Neural crest cell (in vitro differentiated cells): ENCODE measurements at regions not wholly inside any gene's neighbourhood (a gene's known extent, or its start where the extent isn't known, plus 50 kb on each side); places are given as distances from the start of the nearest gene placed in this dataset.
A peak's percentile ranks its signal among the peaks of the same experiment; 100 is the strongest.
"Not testable (repeated sequence)": the region's sequence is repeated elsewhere in the genome, so short reads cannot be mapped to it uniquely, and the experiment has no call there.

ENCODE experiments used
- DNase-seq: peaks from one replicate; pipeline ENCODE4 v3.0.0; 2021; ENCODE audit warnings: low read depth, mixed read lengths, low spot score
- H3K27ac Mint-ChIP-seq: one replicate; pipeline ENCODE4 v1.8.0; 2021; ENCODE audit warnings: mild to moderate bottlenecking, mixed read lengths; ENCODE audit not compliant: unreplicated experiment
- H3K27me3 Mint-ChIP-seq: 2 replicates; pipeline ENCODE4 v1.8.0; 2021; ENCODE audit warnings: low read depth, mild to moderate bottlenecking, mixed read lengths
- H3K36me3 Mint-ChIP-seq: 2 replicates; pipeline ENCODE4 v1.8.0; 2021; ENCODE audit warnings: low read depth, mild to moderate bottlenecking, mixed read lengths
- H3K4me1 Mint-ChIP-seq: 2 replicates; pipeline ENCODE4 v1.8.0; 2021; ENCODE audit warnings: mixed read lengths
- H3K4me3 Mint-ChIP-seq: one replicate; pipeline ENCODE4 v1.8.0; 2021; ENCODE audit warnings: mild to moderate bottlenecking, mixed read lengths
- H3K9me3 Mint-ChIP-seq: 2 replicates; pipeline ENCODE4 v1.8.0; 2021; ENCODE audit warnings: mixed read lengths

DNA sequence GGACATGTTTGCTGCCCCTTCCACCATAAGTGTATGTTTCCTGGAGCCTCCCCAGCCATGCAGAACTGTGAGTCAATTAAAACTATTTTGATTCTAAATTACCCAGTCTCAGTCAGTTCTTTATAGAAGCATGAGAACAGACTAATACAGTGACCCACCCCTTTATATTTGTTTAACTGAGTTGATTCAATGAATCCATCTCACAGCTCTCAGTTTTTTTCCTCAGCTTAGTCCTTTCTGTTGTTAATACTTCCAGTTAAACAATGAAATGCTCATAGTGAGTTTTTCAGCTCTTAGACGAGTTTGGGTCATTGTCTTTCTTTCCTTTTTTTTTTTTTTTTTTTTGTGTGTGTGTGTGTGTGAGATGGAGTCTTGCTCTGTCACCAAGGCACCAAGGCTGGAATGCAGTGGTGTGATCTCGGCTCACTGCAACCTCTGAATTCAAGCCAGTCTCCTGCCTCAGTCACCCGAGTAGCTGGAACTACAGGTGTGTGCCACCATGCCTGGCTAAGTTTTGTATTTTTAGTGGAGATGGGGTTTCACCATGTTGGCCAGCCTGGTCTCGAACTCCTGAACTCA lies 627.4 kb downstream of the SPATA31A7 start:
- not testable (repeated sequence) for DNase-seq, H3K4me1 Mint-ChIP-seq, H3K27me3 Mint-ChIP-seq, H3K9me3 Mint-ChIP-seq, H3K4me3 Mint-ChIP-seq, H3K27ac Mint-ChIP-seq, H3K36me3 Mint-ChIP-seq

DNA sequence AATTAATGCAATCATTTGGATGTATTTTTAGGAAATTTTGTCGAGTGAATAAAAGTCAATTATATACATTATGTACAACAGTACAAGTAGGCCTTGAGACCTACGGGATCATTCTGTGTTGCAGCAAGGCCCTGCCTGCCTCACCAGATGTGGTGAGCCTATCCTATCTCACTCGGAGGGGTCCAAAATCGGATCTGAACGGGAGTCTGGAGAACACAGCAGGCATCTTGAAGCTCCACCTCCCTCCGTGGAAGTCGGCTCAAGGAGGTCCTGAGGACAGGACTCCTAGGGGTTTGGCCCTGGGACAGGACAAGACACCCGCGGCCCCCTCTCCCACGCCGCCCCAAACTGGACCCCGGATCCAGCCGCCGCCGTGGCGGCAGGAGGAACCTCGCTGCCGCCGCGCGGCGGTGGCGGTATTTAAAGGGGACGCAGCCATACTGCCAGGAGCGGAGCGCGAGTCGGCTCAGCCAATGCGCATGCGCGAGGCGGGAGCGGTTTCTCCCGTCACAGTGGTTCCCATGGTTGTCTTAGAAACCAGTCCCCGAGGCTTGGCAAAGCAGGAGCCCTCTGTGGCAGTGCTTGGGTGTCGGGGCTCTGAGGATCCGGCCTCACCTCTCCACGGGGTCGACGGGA lies 663.9 kb downstream of the SPATA31A7 start:
- not testable (repeated sequence) for H3K27ac Mint-ChIP-seq, H3K4me1 Mint-ChIP-seq, H3K36me3 Mint-ChIP-seq, H3K9me3 Mint-ChIP-seq, H3K27me3 Mint-ChIP-seq, H3K4me3 Mint-ChIP-seq
- peak; percentile 84 for DNase-seq

GRCh38 chr9:61854260-61854640 lies 664.4 kb downstream of the SPATA31A7 start:
- not testable (repeated sequence) for H3K27ac Mint-ChIP-seq, DNase-seq, H3K9me3 Mint-ChIP-seq

GRCh38 chr9:61856283-61856682 lies 666.4 kb downstream of the SPATA31A7 start:
- H3K4me1 Mint-ChIP-seq, H3K4me3 Mint-ChIP-seq, H3K9me3 Mint-ChIP-seq, H3K27me3 Mint-ChIP-seq, H3K36me3 Mint-ChIP-seq, DNase-seq, H3K27ac Mint-ChIP-seq: not testable (repeated sequence)

More at GRCh38 chr9:61854260-61854640, 664.4 kb downstream of the SPATA31A7 start:
- not testable (repeated sequence) for H3K36me3 Mint-ChIP-seq, H3K4me1 Mint-ChIP-seq, H3K4me3 Mint-ChIP-seq, H3K27me3 Mint-ChIP-seq

DNA sequence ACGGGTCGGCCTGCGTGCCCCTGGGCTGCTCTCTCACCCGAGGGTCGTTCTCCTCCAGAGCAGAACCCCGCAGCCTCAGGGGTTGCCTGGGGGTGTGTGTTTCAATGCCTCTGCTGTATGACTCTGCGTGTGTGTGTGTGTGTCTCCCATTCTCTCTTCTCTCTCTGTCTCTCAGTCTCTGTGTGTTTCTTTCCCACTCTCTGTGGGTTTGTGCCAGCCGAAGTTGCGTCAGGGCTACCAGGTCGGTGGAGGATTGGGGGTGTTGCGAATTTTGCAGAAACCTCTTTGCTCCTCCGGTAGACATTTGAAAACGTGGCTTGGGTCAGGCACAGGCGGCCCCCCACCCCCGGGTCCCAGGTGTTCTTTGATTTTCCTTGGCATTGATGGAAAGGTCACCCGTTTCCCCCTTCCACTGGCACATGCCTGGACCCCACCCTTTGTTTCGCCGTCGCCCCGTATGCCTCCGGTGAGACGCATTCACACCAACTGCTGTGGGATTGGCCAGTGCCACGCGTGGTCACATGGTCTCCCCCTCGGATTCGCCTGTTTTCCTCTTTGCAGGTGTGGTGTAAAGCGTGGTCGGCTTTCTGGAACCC lies 667.1 kb downstream of the SPATA31A7 start:
- not testable (repeated sequence) for H3K27me3 Mint-ChIP-seq, H3K36me3 Mint-ChIP-seq, H3K9me3 Mint-ChIP-seq, H3K4me3 Mint-ChIP-seq, DNase-seq, H3K4me1 Mint-ChIP-seq, H3K27ac Mint-ChIP-seq

DNA sequence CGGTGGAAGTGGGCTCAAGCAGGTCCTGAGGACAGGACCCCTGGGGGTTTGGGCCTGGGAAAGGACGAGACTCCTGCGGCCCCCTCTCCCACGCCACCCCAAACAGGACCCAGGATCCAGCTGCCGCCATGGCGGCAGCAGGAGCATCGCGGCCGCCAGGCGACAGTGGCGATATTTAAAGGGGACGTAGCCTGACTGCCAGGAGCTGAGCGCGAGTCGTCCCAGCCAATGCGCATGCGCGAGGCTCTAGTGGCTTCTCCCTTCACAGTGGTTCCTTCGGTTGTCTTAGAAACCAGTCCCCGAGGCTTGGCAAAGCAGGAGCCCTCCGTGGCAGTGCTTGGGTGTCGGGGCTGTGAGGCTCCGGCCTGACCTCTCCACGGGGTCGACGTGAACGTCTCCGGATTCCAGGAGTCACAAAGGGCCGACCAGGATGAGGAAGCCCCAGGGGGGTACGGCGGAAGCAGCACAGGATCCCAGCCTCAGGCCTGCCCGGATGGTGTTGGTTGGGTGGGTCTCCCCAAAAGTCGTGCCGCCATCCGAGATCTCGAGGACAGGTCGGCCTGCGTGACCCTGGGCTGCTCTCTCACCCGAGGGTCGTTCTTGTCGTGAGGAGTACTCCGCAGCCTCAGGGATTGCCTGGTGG lies 668.0 kb downstream of the SPATA31A7 start:
- H3K27me3 Mint-ChIP-seq, H3K9me3 Mint-ChIP-seq, H3K36me3 Mint-ChIP-seq, H3K27ac Mint-ChIP-seq, H3K4me3 Mint-ChIP-seq, H3K4me1 Mint-ChIP-seq, DNase-seq: not testable (repeated sequence)

- peak; percentile 11 for DNase-seq
- not testable (repeated sequence) for H3K27ac Mint-ChIP-seq, H3K27me3 Mint-ChIP-seq, H3K4me3 Mint-ChIP-seq, H3K9me3 Mint-ChIP-seq, H3K36me3 Mint-ChIP-seq, H3K4me1 Mint-ChIP-seq
These were observed 672.7 kb downstream of the SPATA31A7 start for GRCh38 chr9:61862431-61862971.

GRCh38 chr9:61864463-61864862 lies 674.6 kb downstream of the SPATA31A7 start:
- not testable (repeated sequence) for H3K9me3 Mint-ChIP-seq, H3K4me3 Mint-ChIP-seq, H3K4me1 Mint-ChIP-seq, H3K27me3 Mint-ChIP-seq, DNase-seq, H3K27ac Mint-ChIP-seq, H3K36me3 Mint-ChIP-seq

DNA sequence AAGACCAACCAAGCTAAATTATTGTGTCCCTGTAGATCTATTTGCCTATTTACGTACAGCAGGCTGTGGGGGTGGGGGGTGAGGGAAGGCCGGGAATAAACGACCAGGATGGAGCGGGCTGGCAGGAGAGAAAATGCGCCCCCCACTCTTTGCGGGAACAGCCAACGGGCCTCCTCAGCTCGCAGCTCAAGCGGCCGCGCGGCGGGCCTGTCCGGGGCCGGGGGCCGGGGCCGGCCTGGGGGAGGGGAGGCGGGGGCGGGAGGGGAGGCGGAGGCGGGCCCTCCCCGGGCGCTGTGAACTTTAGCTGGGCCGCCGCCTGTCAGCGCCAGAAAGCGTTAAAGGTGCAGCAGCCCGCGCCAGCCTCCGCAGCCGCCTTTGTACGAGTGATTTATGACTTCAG lies 679.1 kb downstream of the SPATA31A7 start:
- H3K9me3 Mint-ChIP-seq, H3K4me3 Mint-ChIP-seq, H3K27me3 Mint-ChIP-seq, H3K4me1 Mint-ChIP-seq, DNase-seq, H3K36me3 Mint-ChIP-seq, H3K27ac Mint-ChIP-seq: not testable (repeated sequence)

DNA sequence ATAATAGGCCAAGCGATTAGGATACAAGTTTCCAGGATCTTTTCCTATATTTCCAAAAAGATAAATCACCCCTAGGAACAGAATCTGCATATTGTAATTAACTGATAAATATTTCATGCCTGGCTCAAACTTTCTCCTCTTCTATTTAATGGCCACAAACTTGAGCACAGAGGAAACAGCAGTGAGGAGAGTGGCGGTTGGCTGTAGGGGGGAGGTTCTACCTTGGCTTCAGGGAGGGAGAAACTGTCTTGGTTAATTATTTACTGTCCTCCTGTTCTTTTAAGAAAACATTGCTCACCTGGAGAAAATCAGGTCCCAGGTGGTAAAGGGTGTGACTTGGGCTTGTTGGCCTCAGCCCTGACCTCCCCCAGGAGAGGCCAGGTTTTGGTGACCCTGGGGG lies 682.5 kb downstream of the SPATA31A7 start:
- not testable (repeated sequence) for DNase-seq, H3K36me3 Mint-ChIP-seq, H3K4me1 Mint-ChIP-seq, H3K27ac Mint-ChIP-seq, H3K4me3 Mint-ChIP-seq, H3K9me3 Mint-ChIP-seq, H3K27me3 Mint-ChIP-seq
